ENCODE measurements at regions not wholly inside any gene's neighbourhood (a gene's known extent, or its start where the extent isn't known, plus 50 kb on each side); places are given as distances from the start of the nearest gene placed in this dataset.

DNA sequence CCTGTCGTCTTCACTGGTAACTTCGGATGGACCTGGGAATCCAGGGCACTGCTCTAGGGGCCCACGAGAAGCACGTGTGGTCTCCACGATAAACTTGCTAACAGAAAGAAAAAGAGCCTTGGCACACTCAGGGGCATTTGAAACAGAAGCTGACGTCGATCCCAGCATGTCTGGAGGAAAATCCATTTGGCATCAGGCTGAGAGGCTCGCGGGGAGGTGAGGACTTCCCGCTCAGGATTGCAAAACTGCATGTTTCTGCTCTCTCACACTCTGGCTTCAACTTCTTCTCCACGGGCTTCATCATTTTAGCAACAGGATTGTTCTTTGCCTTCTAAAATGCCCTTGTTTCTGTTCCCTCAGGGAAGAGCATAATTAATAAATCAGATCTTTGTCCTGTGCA, 181.7 kb upstream of the COPS8 start:
- intact Hi-C loops (cut with DNase I) = no loop called here

DNA sequence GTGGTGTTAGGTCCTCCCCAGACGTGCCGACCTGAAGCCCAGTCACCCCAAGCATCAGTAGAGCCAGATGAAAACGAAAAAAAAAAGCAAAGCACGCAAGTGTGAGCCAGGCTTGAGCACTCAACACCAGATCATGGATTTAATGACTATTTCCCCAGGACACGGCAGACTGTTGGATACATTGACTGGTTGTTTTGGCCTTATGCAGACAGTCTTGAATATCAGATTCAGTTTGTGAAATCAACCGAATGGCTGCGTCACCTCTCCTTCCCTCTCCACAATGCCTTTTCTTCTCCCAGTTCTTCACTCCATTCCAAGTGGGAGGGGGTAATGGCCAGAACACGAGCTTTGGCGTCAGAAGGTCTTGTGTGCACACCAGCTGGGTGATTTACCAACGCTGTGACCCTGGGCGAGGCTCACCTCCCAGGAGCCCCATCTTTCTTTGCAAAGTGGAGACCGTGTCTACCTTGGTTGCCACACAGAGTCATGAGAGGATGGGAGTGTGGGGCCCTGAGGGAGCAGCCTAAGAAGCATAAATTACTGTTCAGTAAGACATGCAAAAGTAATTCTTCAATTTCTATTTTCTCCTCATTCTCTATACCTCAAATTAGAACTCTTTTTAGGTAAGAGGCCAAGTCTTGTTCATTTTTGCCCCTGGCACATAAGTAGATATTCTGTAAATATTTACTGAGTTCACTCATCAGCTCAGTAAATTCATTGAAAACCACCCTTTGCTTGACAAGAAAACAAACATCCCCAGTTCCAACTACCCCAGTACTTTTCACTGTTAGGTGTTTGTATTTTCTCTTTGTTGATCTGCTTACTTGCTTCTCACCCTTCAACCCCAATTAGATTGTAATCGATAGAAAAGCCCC, 181.1 kb upstream of the COPS8 start:
- 67 to 83% methylated on average over 13 of the region's 13 CpGs for WGBS, 2 donors

More for the DNA sequence above, 181.7 kb upstream of the COPS8 start:
- DNase-seq = no peak
- Histone ChIP-seq H3K9me3 (no peaks in the 10 kb centered on the region), H3K27me3 (no peaks in the 10 kb centered on the region), H3K4me1 (no peaks in the 10 kb centered on the region), H3K27ac (no peak overlapping the region), H3K4me3 (no peak overlapping the region), H3K36me3 (no peaks in the 10 kb centered on the region)
- WGBS, 2 donors = 85 to 88% methylated on average over 11 of the region's 11 CpGs
- TF ChIP-seq, protein P1, sequence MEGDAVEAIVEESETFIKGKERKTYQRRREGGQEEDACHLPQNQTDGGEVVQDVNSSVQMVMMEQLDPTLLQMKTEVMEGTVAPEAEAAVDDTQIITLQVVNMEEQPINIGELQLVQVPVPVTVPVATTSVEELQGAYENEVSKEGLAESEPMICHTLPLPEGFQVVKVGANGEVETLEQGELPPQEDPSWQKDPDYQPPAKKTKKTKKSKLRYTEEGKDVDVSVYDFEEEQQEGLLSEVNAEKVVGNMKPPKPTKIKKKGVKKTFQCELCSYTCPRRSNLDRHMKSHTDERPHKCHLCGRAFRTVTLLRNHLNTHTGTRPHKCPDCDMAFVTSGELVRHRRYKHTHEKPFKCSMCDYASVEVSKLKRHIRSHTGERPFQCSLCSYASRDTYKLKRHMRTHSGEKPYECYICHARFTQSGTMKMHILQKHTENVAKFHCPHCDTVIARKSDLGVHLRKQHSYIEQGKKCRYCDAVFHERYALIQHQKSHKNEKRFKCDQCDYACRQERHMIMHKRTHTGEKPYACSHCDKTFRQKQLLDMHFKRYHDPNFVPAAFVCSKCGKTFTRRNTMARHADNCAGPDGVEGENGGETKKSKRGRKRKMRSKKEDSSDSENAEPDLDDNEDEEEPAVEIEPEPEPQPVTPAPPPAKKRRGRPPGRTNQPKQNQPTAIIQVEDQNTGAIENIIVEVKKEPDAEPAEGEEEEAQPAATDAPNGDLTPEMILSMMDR (IDR thresholded peaks at IDR 0.05) = no peak
- TF ChIP-seq EP300 (IDR thresholded peaks at IDR 0.05) (no peak), POLR2A (IDR thresholded peaks at IDR 0.05) (no peak), POLR2AphosphoS5 (IDR thresholded peaks at IDR 0.05) (no peak)

DNA sequence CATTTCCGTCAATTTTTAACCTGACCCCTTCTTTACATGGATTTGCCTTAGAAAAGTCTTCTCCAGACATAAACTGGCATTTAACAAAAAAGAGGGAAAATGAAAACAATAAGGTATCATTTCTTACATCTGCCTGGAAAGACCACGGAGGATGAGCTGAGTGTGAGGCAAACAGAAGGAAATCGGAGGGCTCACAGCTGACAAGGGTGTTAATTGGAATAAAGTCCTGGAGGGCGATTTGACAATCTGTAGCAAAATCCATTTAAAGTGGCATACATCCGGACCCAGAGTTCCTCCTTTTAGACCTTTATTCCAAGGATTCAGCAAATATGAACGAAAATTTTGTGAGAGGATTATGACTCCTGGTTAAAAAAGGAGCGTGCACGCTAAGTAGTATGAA, 179.7 kb upstream of the COPS8 start:
- H3K9me3 ChIP-seq = no peaks in the 10 kb centered on the region
- 66 to 76% methylated on average over 8 of the region's 8 CpGs for WGBS, 2 donors
- H3K36me3 ChIP-seq = no peaks in the 10 kb centered on the region
- no peak overlapping the region for H3K4me3 ChIP-seq
- intact Hi-C loops (cut with DNase I) = no loop called here
- no peak for DNase-seq
- H3K4me1 ChIP-seq = no peaks in the 10 kb centered on the region
- H3K27me3 ChIP-seq = no peaks in the 10 kb centered on the region
- TF ChIP-seq POLR2A (IDR thresholded peaks at IDR 0.05) (no peak), POLR2AphosphoS5 (IDR thresholded peaks at IDR 0.05) (no peak), EP300 (IDR thresholded peaks at IDR 0.05) (no peak)
- TF ChIP-seq, protein P1 (IDR thresholded peaks at IDR 0.05) = no peak
- no peak overlapping the region for H3K27ac ChIP-seq

More for the DNA sequence above, 181.1 kb upstream of the COPS8 start:
- H3K4me1 ChIP-seq = no peaks in the 10 kb centered on the region
- no peaks in the 10 kb centered on the region for H3K27me3 ChIP-seq
- H3K27ac ChIP-seq = no peak overlapping the region
- H3K9me3 ChIP-seq = no peaks in the 10 kb centered on the region
- intact Hi-C loops (cut with DNase I) = no loop called here
- no peak for DNase-seq
- H3K36me3 ChIP-seq = no peaks in the 10 kb centered on the region
- TF ChIP-seq POLR2AphosphoS5 (IDR thresholded peaks at IDR 0.05) (no peak), EP300 (IDR thresholded peaks at IDR 0.05) (no peak), POLR2A (IDR thresholded peaks at IDR 0.05) (no peak)
- TF ChIP-seq, protein P1 (IDR thresholded peaks at IDR 0.05) = no peak
- no peak overlapping the region for H3K4me3 ChIP-seq

DNA sequence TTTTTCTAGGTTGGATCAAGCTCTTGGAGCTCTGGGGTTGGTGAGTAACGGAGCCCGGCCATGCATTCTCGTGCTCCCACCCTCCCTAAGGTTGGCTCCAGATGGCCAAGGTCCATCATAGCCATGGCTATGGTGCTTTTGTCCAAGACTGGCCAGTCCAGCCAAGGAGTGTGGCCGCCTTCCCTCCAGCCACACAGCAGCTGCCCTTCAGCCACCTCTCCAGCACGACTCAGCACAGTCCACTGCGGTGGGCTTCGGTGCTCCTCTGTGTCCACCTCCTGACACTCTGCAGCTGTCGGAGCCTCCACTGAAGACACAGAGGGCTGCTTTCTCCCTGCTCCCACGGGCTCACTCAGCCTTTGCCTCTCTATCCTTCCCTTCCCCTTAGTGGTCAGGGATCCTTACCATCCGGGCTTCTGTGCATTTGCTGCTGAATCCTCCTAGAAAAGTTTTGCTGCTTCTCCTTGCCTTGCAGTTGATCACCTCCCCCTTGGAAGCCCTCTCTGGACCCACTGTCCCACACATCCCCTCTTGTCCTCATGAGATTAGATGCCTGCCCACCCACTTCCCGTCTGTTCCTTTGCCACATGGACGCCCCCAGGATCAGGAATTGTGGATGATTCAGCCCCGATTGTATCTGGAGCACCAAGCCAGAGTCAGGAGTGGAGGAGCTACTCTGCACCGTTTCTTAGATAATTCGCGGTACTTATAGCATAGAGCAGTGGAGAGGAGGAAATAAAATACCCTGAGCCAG, 177.1 kb upstream of the COPS8 start:
- H3K9me3 ChIP-seq = no peaks in the 10 kb centered on the region
- TF ChIP-seq EP300 (IDR thresholded peaks at IDR 0.05) (no peak), POLR2A (IDR thresholded peaks at IDR 0.05) (no peak), POLR2AphosphoS5 (IDR thresholded peaks at IDR 0.05) (no peak)
- TF ChIP-seq, protein P1 (IDR thresholded peaks at IDR 0.05) = no peak
- intact Hi-C loops (cut with DNase I) = no loop called here
- H3K27me3 ChIP-seq = no peaks in the 10 kb centered on the region
- H3K27ac ChIP-seq = no peak overlapping the region
- DNase-seq = no peak
- WGBS, 2 donors = 77% methylated on average over 16 of the region's 16 CpGs
- H3K36me3 ChIP-seq = no peaks in the 10 kb centered on the region
- H3K4me3 ChIP-seq = no peak overlapping the region
- H3K4me1 ChIP-seq = no peaks in the 10 kb centered on the region
